ENCODE measurements at regions not wholly inside any gene's neighbourhood (a gene's known extent, or its start where the extent isn't known, plus 50 kb on each side); places are given as distances from the start of the nearest gene placed in this dataset.

- TF ChIP-seq EZH2 (IDR thresholded peaks at IDR 0.05; ENCODE audit: insufficient read depth, low read length) (no peak), CTCF (IDR thresholded peaks at IDR 0.05; ENCODE audit: insufficient read depth, low read depth, low read length) (no peak)
Measured at GRCh38 chr2:122532481-122532880, 777.0 kb downstream of the TSN start.
